Stomach (tissue), 8 donors: ENCODE measurements at regions not wholly inside any gene's neighbourhood (a gene's known extent, or its start where the extent isn't known, plus 50 kb on each side); places are given as distances from the start of the nearest gene placed in this dataset.
"Not testable (repeated sequence)": the region's sequence is repeated elsewhere in the genome, so short reads cannot be mapped to it uniquely, and the experiment has no call there.

Source experiments
- DNase-seq, 2 donors: peaks; one replicate each; pipeline versions ENCODE4 v3.0.0 to v3.0.0-alpha.2; 2013 to 2019
- H3K27ac ChIP-seq, 5 donors: fragments of 200-600 bp in 4 of 5; sonication (generic) in 4 of 5; one replicate each; pipeline ENCODE4 v1.5.1; 2013 to 2019; ENCODE audit warnings: mild to moderate bottlenecking in 1 of 5, moderate library complexity in 1 of 5
- H3K27me3 ChIP-seq, 3 donors: fragments of 200-600 bp; sonication (generic); one replicate each; pipeline ENCODE4 v1.5.1; 2017 to 2019; ENCODE audit warnings: mixed run types in 1 of 3
- H3K36me3 ChIP-seq, 4 donors: fragments of 200-600 bp; sonication (generic); 1 replicate in 3 of 4; 2 replicates in 1 of 4; pipeline ENCODE4 v1.5.1; 2016 to 2019
- H3K4me1 ChIP-seq, 4 donors: fragments of 200-600 bp; sonication (generic); one replicate each; pipeline ENCODE4 v1.5.1; 2016 to 2019
- H3K4me3 ChIP-seq, 4 donors: fragments of 200-600 bp; sonication (generic) in 3 of 4; one replicate each; pipeline ENCODE4 v1.5.1; 2016 to 2019; ENCODE audit warnings: mild to moderate bottlenecking in 1 of 4
- H3K9me3 ChIP-seq, 4 donors: fragments of 200-600 bp; sonication (generic); one replicate each; pipeline ENCODE4 v1.5.1; 2016 to 2019
- CTCF ChIP-seq, 7 experiments: fragments of 450-650 bp in 4 of 7; fragments of 200-600 bp in 3 of 7; sonication (generic) in 3 of 7; IDR thresholded peaks; one replicate each; pipeline ENCODE4 v1.5.1; 2016 to 2019; ENCODE audit warnings: antibody characterized with exemption in 7 of 7, control low read depth in 2 of 7, mild to moderate bottlenecking in 1 of 7
- EP300 ChIP-seq: sonication (generic); formaldehyde crosslinking; IDR thresholded peaks from one replicate; pipeline ENCODE4 v1.6.1; 2017; ENCODE audit warnings: antibody characterized with exemption
- POLR2A ChIP-seq, 4 donors: fragments of 450-650 bp; IDR thresholded peaks; one replicate each; pipeline ENCODE4 v1.6.1; 2016; ENCODE audit warnings: antibody characterized with exemption in 4 of 4, control low read depth in 2 of 4, mild to moderate bottlenecking in 1 of 4, moderate library complexity in 1 of 4
- POLR2AphosphoS5 ChIP-seq, 3 donors: sonication (generic); formaldehyde crosslinking; IDR thresholded peaks; one replicate each; pipeline ENCODE4 v1.6.1; 2016; ENCODE audit warnings: antibody characterized with exemption in 3 of 3
- WGBS, 5 donors: extraction: QIAGEN DNeasy Blood & Tissue Kit in 3 of 5; methylation state at CpG; one replicate each; pipeline versions ENCODE4 v1.1.5 to v1.1.7; 2013 to 2018; 5-methylcytosine and 5-hydroxymethylcytosine counted together
- intact Hi-C: fragments of 100-400 bp; cut with DNase I; formaldehyde crosslinking; loops from one replicate; pipeline ENCODE4 v1.15.1; 2023; ENCODE audit warnings: low total_unique reads
- donor health status: healthy with polysubstance abuse.
- donor health status: Bipolar disorder and iron deficiency.
- donor health status: healthy.

DNA sequence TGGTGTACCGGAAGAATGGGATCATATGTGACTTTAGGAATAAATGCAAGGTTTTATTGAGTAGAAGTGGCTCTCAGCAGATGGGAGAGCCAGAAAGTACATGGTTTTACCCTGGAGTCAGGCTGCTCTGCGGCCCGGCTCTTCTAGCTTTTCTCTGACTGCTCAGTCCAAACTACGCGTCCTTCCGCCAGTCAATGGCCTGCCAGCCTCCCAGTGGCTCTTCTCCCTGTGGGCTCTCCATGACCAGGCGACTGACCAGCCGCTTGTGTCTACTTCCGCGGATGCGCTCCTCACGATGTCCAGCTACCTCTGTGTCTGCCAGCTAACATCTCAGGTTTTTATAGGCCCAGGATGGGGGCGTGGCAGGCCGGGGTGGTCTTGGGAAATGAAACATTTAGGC, 220.4 kb downstream of the VAPA start:
- Histone ChIP-seq H3K27ac (no peak overlapping the region), H3K27me3 (peaks cover 0 to 11% (median 10%) of the 10 kb centered on the region in 3 donors), H3K4me3 (no peak overlapping the region), H3K4me1 (peaks cover 8 to 15% (median 12%) of the 10 kb centered on the region in 4 donors), H3K36me3 (no peaks in the 10 kb centered on the region), H3K9me3 (no peaks in the 10 kb centered on the region)
- intact Hi-C loops, result no loop called here
- TF ChIP-seq POLR2A (IDR thresholded peaks at IDR 0.05) (no peak), POLR2AphosphoS5 (IDR thresholded peaks at IDR 0.05) (no peak), EP300 (no peak), CTCF (IDR thresholded peaks at IDR 0.05) (no peak)
- no peak for DNase-seq
- WGBS, 5 donors, result 93 to 96% (median 95%) methylated on average over 14 of the region's 14 CpGs

- H3K27ac ChIP-seq, intact Hi-C loops, H3K36me3 ChIP-seq, H3K9me3 ChIP-seq, DNase-seq, H3K4me3 ChIP-seq: not testable (repeated sequence)
- 88 to 100% (median 94%) methylated on average over 2 to 3 of the region's 3 CpGs for WGBS, 5 donors
- Histone ChIP-seq H3K27me3 (peaks cover 0 to 11% (median 10%) of the 10 kb centered on the region in 3 donors), H3K4me1 (peaks cover 8 to 18% (median 12%) of the 10 kb centered on the region in 4 donors)
These were observed 220.9 kb downstream of the VAPA start for GRCh38 chr18:10134749-10135148.

DNA sequence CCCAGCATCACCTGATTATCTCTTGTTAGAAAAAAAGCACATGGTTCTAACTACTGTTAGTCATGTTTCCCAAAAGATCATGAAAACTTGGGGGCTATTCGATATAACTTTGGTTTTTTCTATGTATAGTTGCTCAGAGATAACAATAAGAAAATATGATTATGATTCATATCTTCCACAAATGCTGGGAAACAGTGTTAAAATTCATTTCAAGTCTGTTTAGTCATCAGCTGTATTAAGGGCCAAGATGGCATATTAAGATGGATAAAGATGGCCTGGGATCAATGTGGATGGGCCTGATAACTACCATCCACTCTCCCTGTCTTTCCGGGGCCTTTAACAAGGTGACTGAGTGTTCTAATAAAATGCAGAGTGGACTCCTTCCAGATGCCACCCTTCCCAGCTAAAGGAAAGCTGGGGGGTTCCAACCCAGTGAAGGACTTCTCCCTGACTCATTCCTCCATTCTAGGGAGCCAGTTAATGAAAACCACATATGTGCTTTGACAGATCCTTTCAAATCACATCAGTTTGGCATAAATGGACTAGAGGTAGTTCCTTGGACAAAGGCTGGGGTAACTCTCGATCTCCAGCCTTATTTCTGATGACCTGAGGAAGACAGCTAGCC, 221.6 kb downstream of the VAPA start:
- H3K27ac ChIP-seq, result no peak overlapping the region
- TF ChIP-seq POLR2A (IDR thresholded peaks at IDR 0.05) (no peak), POLR2AphosphoS5 (IDR thresholded peaks at IDR 0.05) (no peak), EP300 (no peak), CTCF (IDR thresholded peaks at IDR 0.05) (no peak)
- H3K27me3 ChIP-seq, result peaks cover 0 to 11% (median 10%) of the 10 kb centered on the region in 3 donors
- H3K9me3 ChIP-seq, result no peaks in the 10 kb centered on the region
- peaks cover 12 to 25% (median 16%) of the 10 kb centered on the region in 4 donors for H3K4me1 ChIP-seq
- no peak for DNase-seq
- intact Hi-C loops, result no loop called here
- 85 to 92% (median 87%) methylated on average over 3 of the region's 3 CpGs for whole genome bisulfite sequencing, 5 donors
- no peaks in the 10 kb centered on the region for H3K36me3 ChIP-seq
- no peak overlapping the region for H3K4me3 ChIP-seq

- Histone ChIP-seq H3K27me3 (no peaks in the 10 kb centered on the region), H3K27ac (no peak overlapping the region), H3K9me3 (no peaks in the 10 kb centered on the region), H3K36me3 (no peaks in the 10 kb centered on the region), H3K4me1 (peaks cover 23 to 40% (median 25%) of the 10 kb centered on the region in 4 donors), H3K4me3 (no peak overlapping the region)
- WGBS, 5 donors, result 67 to 92% (median 88%) methylated on average over 3 of the region's 3 CpGs
- intact Hi-C loops, result no loop called here
- no peak for DNase-seq
- TF ChIP-seq EP300 (no peak), POLR2A (IDR thresholded peaks at IDR 0.05) (no peak), CTCF (IDR thresholded peaks at IDR 0.05) (no peak), POLR2AphosphoS5 (IDR thresholded peaks at IDR 0.05) (no peak)
These were observed 224.9 kb downstream of the VAPA start for GRCh38 chr18:10138719-10139118.

- Histone ChIP-seq H3K27ac (peak overlapping the region in 2 of 5 donors; percentile 15 to 41), H3K4me3 (no peak overlapping the region), H3K9me3 (no peaks in the 10 kb centered on the region), H3K4me1 (peaks cover 23 to 46% (median 28%) of the 10 kb centered on the region in 4 donors), H3K36me3 (no peaks in the 10 kb centered on the region), H3K27me3 (no peaks in the 10 kb centered on the region)
- WGBS, 5 donors, result 77 to 82% (median 81%) methylated on average over 7 of the region's 7 CpGs
- intact Hi-C loops, result no loop called here
- TF ChIP-seq POLR2AphosphoS5 (IDR thresholded peaks at IDR 0.05) (no peak), POLR2A (IDR thresholded peaks at IDR 0.05) (no peak), CTCF (IDR thresholded peaks at IDR 0.05) (no peak), EP300 (no peak)
- no peak for DNase-seq
These were observed 226.1 kb downstream of the VAPA start for GRCh38 chr18:10139783-10140410.
